H1 (cell line): ENCODE measurements at regions not wholly inside any gene's neighbourhood (a gene's known extent, or its start where the extent isn't known, plus 50 kb on each side); places are given as distances from the start of the nearest gene placed in this dataset.

Experiments
- MAFK ChIP-seq: IDR thresholded peaks from 2 replicates; pipeline ENCODE4 v1.6.1; 2012; ENCODE audit warnings: low read depth, mild to moderate bottlenecking, improper control_type of control experiment, low read length
- NANOG ChIP-seq: IDR thresholded peaks from 2 replicates; pipeline ENCODE4 v1.6.1; 2011; ENCODE audit warnings: low read length, low read depth, mild to moderate bottlenecking, inconsistent platforms; ENCODE audit not compliant: insufficient read depth, poor library complexity, severe bottlenecking
- POU5F1 ChIP-seq: IDR thresholded peaks from 2 replicates; pipeline ENCODE4 v1.6.1; 2011; ENCODE audit warnings: low read depth, mild to moderate bottlenecking, low read length, moderate library complexity
- TF ChIP-seq, protein P1 (sequence below): fragments of 300-600 bp; sonication (generic); IDR thresholded peaks from 2 replicates; pipeline ENCODE4 v1.7.1; 2012; ENCODE audit warnings: low read length, moderate library complexity, mild to moderate bottlenecking, inconsistent platforms; ENCODE audit not compliant: insufficient replicate concordance

DNA sequence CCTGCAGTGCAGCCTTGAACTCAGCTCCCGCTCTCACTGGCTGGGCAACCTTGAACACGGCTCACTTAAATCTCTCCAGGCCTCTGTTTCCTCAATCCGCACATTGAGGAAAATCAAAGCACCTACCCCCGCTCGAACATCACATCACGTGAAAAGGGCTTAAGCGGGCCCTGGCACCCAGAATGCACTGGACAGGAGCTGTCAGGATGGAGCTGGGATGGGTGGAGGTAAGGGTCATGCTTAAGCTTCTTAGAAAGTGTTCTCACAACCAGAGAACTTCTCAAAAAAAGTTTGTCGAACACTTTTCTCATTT lies 55.7 kb upstream of the MGMT start (continued):
- TF ChIP-seq, protein P1, sequence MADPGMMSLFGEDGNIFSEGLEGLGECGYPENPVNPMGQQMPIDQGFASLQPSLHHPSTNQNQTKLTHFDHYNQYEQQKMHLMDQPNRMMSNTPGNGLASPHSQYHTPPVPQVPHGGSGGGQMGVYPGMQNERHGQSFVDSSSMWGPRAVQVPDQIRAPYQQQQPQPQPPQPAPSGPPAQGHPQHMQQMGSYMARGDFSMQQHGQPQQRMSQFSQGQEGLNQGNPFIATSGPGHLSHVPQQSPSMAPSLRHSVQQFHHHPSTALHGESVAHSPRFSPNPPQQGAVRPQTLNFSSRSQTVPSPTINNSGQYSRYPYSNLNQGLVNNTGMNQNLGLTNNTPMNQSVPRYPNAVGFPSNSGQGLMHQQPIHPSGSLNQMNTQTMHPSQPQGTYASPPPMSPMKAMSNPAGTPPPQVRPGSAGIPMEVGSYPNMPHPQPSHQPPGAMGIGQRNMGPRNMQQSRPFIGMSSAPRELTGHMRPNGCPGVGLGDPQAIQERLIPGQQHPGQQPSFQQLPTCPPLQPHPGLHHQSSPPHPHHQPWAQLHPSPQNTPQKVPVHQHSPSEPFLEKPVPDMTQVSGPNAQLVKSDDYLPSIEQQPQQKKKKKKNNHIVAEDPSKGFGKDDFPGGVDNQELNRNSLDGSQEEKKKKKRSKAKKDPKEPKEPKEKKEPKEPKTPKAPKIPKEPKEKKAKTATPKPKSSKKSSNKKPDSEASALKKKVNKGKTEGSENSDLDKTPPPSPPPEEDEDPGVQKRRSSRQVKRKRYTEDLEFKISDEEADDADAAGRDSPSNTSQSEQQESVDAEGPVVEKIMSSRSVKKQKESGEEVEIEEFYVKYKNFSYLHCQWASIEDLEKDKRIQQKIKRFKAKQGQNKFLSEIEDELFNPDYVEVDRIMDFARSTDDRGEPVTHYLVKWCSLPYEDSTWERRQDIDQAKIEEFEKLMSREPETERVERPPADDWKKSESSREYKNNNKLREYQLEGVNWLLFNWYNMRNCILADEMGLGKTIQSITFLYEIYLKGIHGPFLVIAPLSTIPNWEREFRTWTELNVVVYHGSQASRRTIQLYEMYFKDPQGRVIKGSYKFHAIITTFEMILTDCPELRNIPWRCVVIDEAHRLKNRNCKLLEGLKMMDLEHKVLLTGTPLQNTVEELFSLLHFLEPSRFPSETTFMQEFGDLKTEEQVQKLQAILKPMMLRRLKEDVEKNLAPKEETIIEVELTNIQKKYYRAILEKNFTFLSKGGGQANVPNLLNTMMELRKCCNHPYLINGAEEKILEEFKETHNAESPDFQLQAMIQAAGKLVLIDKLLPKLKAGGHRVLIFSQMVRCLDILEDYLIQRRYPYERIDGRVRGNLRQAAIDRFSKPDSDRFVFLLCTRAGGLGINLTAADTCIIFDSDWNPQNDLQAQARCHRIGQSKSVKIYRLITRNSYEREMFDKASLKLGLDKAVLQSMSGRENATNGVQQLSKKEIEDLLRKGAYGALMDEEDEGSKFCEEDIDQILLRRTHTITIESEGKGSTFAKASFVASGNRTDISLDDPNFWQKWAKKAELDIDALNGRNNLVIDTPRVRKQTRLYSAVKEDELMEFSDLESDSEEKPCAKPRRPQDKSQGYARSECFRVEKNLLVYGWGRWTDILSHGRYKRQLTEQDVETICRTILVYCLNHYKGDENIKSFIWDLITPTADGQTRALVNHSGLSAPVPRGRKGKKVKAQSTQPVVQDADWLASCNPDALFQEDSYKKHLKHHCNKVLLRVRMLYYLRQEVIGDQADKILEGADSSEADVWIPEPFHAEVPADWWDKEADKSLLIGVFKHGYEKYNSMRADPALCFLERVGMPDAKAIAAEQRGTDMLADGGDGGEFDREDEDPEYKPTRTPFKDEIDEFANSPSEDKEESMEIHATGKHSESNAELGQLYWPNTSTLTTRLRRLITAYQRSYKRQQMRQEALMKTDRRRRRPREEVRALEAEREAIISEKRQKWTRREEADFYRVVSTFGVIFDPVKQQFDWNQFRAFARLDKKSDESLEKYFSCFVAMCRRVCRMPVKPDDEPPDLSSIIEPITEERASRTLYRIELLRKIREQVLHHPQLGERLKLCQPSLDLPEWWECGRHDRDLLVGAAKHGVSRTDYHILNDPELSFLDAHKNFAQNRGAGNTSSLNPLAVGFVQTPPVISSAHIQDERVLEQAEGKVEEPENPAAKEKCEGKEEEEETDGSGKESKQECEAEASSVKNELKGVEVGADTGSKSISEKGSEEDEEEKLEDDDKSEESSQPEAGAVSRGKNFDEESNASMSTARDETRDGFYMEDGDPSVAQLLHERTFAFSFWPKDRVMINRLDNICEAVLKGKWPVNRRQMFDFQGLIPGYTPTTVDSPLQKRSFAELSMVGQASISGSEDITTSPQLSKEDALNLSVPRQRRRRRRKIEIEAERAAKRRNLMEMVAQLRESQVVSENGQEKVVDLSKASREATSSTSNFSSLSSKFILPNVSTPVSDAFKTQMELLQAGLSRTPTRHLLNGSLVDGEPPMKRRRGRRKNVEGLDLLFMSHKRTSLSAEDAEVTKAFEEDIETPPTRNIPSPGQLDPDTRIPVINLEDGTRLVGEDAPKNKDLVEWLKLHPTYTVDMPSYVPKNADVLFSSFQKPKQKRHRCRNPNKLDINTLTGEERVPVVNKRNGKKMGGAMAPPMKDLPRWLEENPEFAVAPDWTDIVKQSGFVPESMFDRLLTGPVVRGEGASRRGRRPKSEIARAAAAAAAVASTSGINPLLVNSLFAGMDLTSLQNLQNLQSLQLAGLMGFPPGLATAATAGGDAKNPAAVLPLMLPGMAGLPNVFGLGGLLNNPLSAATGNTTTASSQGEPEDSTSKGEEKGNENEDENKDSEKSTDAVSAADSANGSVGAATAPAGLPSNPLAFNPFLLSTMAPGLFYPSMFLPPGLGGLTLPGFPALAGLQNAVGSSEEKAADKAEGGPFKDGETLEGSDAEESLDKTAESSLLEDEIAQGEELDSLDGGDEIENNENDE, result no peak
- TF ChIP-seq NANOG, result no peak
- TF ChIP-seq MAFK, result no peak
- TF ChIP-seq POU5F1, result no peak
